ENCODE measurements at regions not wholly inside any gene's neighbourhood (a gene's known extent, or its start where the extent isn't known, plus 50 kb on each side); places are given as distances from the start of the nearest gene placed in this dataset.
"Not testable (repeated sequence)": the region's sequence is repeated elsewhere in the genome, so short reads cannot be mapped to it uniquely, and the experiment has no call there.

DNA sequence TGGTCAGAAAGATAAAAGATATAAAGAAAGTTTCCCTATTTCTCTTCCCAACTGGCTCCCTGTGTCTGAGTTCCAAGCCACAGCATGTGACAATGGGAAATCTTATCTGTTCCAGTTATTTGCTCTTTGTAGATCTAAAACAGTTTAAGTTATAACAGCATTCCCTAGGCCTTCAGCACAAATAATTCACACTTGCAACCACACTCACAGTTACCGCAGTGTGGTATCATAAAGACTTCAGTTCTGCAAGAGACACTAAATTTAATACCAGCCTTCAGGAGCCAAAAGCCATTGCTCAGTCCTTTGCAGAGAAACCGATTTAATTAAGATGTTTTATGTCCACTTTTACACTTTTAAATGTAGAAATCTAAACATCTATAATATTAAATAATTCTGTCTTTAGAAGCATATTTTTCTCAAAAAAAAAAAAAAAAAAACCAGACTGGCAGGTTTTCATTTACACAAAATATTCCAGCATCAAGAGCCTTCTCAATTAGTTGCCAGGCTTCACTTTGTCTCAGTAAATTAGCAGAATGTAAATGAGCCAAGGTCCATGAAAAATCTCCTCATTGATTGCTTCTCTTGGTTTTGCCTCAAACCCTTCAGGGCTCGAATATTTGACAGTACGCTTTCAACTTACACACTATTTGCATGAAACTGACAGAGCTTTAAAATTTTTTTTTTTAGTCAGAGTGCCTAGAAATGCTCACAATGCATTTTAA, 300.0 kb upstream of the DDI1 start:
- H3K79me2 ChIP-seq (ENCODE audit: insufficient read depth, low read length): no peaks in the 10 kb centered on the region
- no peak overlapping the region for H3K4me2 ChIP-seq (ENCODE audit: insufficient read depth, low read length)
- H4K20me1 ChIP-seq (ENCODE audit: insufficient read depth, low read length): no peaks in the 10 kb centered on the region
- H3K27ac ChIP-seq (ENCODE audit: low read depth, low read length): no peak overlapping the region
- H3K4me1 ChIP-seq (ENCODE audit: insufficient read depth, low read length): no peaks in the 10 kb centered on the region
- TF ChIP-seq, protein P1, sequence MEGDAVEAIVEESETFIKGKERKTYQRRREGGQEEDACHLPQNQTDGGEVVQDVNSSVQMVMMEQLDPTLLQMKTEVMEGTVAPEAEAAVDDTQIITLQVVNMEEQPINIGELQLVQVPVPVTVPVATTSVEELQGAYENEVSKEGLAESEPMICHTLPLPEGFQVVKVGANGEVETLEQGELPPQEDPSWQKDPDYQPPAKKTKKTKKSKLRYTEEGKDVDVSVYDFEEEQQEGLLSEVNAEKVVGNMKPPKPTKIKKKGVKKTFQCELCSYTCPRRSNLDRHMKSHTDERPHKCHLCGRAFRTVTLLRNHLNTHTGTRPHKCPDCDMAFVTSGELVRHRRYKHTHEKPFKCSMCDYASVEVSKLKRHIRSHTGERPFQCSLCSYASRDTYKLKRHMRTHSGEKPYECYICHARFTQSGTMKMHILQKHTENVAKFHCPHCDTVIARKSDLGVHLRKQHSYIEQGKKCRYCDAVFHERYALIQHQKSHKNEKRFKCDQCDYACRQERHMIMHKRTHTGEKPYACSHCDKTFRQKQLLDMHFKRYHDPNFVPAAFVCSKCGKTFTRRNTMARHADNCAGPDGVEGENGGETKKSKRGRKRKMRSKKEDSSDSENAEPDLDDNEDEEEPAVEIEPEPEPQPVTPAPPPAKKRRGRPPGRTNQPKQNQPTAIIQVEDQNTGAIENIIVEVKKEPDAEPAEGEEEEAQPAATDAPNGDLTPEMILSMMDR (IDR thresholded peaks at IDR 0.05; ENCODE audit: extremely low read depth, low read depth, low read length): no peak
- no peak overlapping the region for H3K4me3 ChIP-seq (ENCODE audit: insufficient read depth, low read length)
- H3K27me3 ChIP-seq (ENCODE audit: insufficient read depth, low read length): no peaks in the 10 kb centered on the region
- no peak for DNase-seq (ENCODE audit: insufficient read length, low spot score, missing footprints)
- H3K36me3 ChIP-seq (ENCODE audit: insufficient read depth, low read length): no peaks in the 10 kb centered on the region
- no peak overlapping the region for H2AFZ ChIP-seq (ENCODE audit: low read length)
- H3K9me3 ChIP-seq (ENCODE audit: low read depth, low read length): no peaks in the 10 kb centered on the region

DNA sequence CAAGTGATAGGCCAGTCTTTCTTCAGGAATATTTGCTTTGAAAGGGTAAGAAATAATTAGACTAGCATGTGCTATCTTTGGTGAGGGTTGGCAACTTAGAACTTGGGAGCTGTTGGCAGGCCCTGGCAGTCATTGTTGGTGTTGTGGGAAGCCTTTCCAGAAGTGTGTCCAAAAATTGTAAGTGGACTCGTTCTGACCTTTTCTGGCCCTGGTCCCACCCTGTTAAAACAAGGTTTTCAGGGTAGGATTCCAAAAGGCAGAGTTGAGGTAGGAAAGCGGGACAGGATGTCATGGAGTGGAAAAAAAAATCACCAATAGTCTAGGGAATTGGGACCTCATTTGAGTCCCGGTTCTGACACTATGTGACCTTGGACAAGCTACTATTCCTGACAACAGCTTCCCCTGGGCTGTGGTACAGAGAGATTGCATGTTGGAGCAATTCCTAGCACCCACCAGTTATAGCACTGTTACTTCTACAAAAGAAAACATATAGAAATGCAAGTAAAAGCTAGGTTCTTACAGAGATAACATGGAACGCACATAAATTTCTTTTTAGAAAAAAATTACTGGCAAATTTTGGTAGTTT, 299.3 kb upstream of the DDI1 start:
- H3K36me3 ChIP-seq (ENCODE audit: insufficient read depth, low read length): no peaks in the 10 kb centered on the region
- no peak overlapping the region for H3K4me3 ChIP-seq (ENCODE audit: insufficient read depth, low read length)
- H4K20me1 ChIP-seq (ENCODE audit: insufficient read depth, low read length): no peaks in the 10 kb centered on the region
- H3K4me1 ChIP-seq (ENCODE audit: insufficient read depth, low read length): no peaks in the 10 kb centered on the region
- no peak for DNase-seq (ENCODE audit: insufficient read length, low spot score, missing footprints)
- H3K27ac ChIP-seq (ENCODE audit: low read depth, low read length): no peak overlapping the region
- no peaks in the 10 kb centered on the region for H3K9me3 ChIP-seq (ENCODE audit: low read depth, low read length)
- no peak overlapping the region for H2AFZ ChIP-seq (ENCODE audit: low read length)
- no peak overlapping the region for H3K4me2 ChIP-seq (ENCODE audit: insufficient read depth, low read length)
- no peaks in the 10 kb centered on the region for H3K79me2 ChIP-seq (ENCODE audit: insufficient read depth, low read length)
- TF ChIP-seq, protein P1 (IDR thresholded peaks at IDR 0.05; ENCODE audit: extremely low read depth, low read depth, low read length): no peak
- H3K27me3 ChIP-seq (ENCODE audit: insufficient read depth, low read length): no peaks in the 10 kb centered on the region

DNA sequence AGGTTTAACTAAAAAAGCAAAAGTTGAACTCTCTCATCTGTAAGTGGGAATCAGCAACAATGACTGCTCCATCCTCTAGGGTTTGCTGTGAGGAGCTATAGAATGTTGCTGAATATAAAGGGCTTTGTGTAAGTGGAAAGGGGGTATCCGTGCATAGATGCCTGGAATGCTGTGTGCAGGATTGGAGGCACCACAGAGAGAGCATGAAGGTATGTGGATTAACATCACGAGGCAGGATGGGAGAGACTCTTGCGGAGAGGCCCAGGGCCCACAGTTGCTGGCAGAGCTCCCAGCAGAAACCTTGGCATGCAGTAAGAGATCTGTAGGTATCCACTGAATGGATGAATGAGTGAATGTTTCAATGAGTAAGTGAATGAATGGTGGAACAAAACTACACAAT, 298.7 kb upstream of the DDI1 start:
- Histone ChIP-seq H4K20me1 (ENCODE audit: insufficient read depth, low read length) (no peaks in the 10 kb centered on the region), H3K27ac (ENCODE audit: low read depth, low read length) (no peak overlapping the region), H3K4me1 (ENCODE audit: insufficient read depth, low read length) (no peaks in the 10 kb centered on the region), H3K27me3 (ENCODE audit: insufficient read depth, low read length) (no peaks in the 10 kb centered on the region), H3K4me2 (ENCODE audit: insufficient read depth, low read length) (no peak overlapping the region), H3K79me2 (ENCODE audit: insufficient read depth, low read length) (no peaks in the 10 kb centered on the region), H3K4me3 (ENCODE audit: insufficient read depth, low read length) (no peak overlapping the region), H2AFZ (ENCODE audit: low read length) (no peak overlapping the region), H3K9me3 (ENCODE audit: low read depth, low read length) (no peaks in the 10 kb centered on the region), H3K36me3 (ENCODE audit: insufficient read depth, low read length) (no peaks in the 10 kb centered on the region)
- DNase-seq (ENCODE audit: insufficient read length, low spot score, missing footprints): no peak
- TF ChIP-seq, protein P1 (IDR thresholded peaks at IDR 0.05; ENCODE audit: extremely low read depth, low read depth, low read length): no peak

DNA sequence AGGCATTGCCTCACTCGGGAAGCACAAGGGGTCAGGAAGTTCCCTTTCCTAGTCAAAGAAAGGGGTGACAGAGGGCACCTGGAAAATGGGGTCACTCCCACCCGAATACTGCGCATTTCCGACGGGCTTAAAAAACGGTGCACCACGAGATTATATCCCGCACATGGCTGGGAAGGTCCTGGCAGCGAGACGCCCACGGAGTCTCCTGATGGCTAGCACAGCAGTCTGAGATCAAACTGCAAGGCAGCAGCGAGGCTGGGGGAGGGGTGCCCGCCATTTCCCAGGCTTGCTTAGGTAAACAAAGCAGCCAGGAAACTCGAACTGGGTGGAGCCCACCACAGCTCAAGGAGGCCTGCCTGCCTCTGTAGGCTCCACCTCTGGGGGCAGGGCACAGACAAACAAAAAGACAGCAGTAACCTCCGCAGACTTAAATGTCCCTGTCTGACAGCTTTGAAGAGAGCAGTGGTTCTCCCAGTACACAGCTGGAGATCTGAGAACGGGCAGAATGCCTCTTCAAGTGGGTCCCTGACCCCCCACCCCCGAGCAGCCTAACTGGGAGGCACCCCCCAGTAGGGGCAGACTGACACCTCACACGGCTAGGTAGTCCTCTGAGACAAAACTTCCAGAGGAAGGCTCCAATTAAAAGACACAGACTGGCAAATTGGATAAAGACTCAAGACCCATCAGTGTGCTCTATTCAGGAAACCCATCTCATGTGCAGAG, 297.2 kb upstream of the DDI1 start:
- peak overlapping the region; percentile 29 for H2AFZ ChIP-seq (ENCODE audit: low read length)
- DNase-seq (ENCODE audit: insufficient read length, low spot score, missing footprints); H3K27ac ChIP-seq (ENCODE audit: low read depth, low read length); H3K27me3 ChIP-seq (ENCODE audit: insufficient read depth, low read length); H3K9me3 ChIP-seq (ENCODE audit: low read depth, low read length); H3K4me3 ChIP-seq (ENCODE audit: insufficient read depth, low read length); H3K79me2 ChIP-seq (ENCODE audit: insufficient read depth, low read length); H4K20me1 ChIP-seq (ENCODE audit: insufficient read depth, low read length); H3K36me3 ChIP-seq (ENCODE audit: insufficient read depth, low read length); H3K4me2 ChIP-seq (ENCODE audit: insufficient read depth, low read length); H3K4me1 ChIP-seq (ENCODE audit: insufficient read depth, low read length): not testable (repeated sequence)
